SW480 (cell line): ENCODE measurements at regions not wholly inside any gene's neighbourhood (a gene's known extent, or its start where the extent isn't known, plus 50 kb on each side); places are given as distances from the start of the nearest gene placed in this dataset.

Experiments used
- DNase-seq: peaks from one replicate; pipeline ENCODE4 v3.0.0-alpha.2; 2016; ENCODE audit warnings: low spot score

DNA sequence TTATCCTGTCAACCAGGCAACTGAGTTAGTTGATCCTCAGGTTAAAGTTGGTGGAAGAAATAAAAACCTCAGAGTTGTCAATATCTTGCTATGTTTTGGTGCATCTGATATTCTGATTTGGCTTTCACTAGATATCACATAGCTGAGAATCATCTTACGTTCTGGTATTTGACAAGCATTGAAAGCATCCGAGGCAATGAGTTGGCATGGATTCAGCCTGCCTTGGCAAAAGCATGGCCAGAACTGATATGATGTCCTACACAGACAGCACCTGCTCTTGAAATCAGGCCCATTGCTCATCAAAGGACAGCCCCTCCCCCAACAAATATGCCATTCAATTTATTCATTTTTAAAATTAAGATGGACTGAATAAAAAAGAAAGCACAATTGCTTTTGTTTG is 320.7 kb upstream of the ATP2B1 start:
- no peak for DNase-seq

DNA sequence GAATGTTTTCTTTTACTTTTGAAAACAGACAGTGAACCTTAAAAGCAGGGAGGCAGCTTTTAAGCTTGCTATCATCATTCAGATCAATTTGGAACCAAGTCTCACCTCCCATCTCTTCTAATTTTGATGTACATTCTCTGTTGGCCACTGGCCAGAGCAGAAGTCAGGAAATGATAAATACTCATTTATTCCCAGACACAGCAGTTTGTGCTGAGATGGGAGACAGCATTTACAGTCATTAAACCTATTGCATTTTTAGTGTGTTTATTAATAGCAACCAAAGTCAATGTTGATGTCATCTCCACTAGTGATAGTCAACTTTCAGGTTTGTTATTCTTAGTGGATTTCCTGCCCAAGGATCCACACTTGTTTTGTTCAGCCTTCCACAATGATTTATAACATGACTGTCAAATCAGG is 320.0 kb upstream of the ATP2B1 start:
- no peak for DNase-seq

DNA sequence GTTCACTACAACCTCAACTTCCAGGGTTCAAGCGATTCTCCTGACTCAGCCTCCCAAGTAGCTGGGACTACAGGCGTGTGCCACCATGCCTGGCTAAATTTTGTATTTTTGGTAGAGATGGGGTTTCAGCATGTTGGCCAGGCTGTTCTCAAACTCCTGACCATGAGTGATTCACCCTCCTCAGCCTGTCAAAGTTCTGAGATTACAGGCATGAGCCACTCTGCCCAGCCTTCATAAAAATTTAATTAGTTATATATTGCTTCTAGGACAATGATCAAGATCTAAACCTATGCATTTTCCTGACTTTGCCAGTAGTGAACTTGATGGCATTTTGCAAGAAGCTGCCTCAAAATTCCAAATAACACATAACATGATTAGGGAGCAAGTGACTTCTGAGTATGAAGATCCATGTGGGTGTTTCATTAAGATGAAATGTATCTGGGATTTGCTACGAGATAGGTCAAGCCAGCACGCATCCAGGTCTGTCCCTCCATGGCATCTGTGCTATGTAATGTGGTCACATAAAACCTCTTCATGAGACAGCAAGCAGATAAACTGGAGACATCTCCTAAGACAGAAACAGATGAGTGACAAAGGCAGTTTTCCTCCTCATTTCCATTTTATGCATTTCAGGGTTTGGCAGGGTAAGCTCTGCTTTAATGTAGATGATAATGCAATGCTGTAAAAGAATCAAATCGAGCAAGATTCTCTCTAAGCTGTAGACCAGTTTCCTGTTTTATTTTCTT is 319.4 kb upstream of the ATP2B1 start:
- DNase-seq, result no peak

DNA sequence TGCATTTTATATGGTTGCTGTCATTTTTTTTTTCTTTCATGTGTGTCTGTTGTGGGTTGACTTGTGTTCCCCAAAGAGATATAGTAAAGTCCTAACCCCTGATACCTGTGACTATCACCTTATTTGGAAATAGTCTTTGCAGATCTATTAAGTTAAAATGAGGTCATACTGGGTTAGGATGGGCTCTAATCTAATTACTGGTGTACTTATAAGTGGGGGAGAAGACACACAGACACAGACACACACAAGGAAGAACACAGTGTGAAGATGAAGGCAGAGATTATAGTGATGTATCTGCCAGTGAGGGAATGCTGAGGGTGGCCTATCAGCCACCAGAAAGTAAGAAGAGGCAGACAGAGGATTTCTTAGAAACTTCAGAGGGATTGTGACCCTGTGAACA is 318.4 kb upstream of the ATP2B1 start:
- DNase-seq, result no peak

DNA sequence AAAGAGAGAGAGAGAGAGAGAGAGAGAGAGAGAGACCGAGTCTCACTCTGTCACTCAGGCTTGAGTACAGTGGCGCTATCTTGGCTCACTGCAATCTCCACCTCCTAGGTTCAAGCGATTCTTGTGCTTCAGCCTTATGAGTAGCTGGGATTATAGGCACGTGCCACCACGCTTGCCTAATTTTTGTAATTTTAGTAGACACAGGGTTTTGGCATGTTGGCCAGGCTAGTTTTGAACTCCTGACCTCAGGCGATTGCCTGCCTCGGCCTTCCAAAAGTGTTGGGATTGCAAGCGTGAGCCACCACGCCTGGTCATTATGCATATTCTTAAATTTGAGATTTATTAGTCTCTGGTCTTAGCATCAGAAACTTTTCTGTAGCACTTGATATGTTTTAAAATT is 317.9 kb upstream of the ATP2B1 start:
- no peak for DNase-seq

DNA sequence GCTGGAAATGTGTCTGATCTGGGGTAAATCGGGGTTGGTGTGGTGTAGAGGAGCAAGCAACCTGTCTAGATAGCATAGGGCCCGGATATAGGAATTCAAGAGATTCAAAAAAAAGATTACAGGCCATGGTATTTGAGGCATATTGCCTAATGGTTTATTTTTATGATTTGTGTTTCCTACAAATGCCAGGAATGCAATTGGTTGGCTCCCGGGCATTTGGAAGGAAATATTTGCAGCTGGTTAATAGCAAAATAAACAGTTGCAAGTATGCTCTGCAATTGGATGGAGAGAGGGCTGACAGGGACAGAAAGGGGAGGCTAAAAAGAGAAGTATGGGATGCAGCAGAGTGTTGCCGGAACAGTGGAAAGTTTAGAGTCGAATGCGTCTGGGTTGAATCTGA is 315.6 kb upstream of the ATP2B1 start:
- DNase-seq, result no peak

DNA sequence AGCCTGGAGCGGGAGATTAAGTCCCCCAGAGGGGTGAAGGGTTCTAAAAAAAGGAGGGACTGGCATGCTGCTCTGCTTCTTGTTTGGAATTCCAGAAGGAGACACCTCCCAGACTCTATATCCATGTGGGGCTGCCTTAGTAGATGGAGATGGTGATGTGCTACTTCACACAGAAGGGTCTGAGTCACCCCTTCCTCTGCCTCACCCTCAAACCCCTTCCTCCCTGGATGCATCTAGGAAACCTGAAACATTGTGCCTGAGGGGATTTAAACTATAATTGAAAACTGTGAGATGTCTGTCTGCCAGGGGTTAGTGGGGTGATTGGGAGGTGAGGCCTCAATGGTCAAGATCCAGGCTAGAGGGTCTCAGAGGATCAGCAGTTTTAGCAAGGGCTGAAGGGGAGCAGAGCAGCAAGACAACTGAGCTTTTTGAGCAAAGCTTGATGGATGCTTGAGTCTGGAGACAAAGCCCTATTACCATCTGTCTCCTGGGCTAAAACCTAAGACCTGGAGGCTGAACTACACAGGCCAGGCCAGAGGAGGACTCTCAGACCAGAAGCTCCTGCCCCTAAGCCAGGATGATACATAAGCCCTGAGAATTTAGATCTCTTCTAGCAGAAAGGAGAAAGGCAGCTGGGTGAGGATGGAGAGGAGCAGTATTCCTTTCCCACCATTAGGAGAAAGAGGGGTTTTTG is 314.7 kb upstream of the ATP2B1 start:
- no peak for DNase-seq

DNA sequence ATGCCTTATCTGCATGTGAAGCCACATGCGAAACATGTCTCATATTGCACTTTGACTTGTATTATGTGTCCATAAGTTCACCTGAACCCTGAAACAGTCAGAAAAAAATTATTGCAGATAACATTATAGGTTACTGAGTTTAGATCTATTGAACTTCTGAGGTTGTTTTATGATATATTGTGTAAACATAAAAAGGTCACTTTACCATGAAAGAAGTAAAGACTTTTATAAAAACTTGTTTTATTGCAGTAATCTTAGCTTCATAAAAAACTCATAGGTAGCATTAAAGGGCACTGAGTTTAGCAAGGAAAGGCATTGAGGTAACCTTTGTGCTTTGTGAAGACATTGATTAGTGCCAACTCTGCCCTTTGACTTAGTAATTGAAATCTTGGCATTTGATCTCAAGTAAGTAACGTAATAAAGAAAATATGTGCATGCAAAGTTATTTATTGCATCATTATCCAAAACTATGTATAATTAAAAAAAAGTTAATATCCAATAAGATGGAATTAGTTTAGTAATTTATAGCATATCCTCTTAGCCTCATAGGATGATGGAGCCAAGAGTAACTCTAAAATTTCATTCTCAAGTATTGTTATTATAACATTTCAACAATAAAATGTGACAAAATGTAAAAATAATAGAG is 313.3 kb upstream of the ATP2B1 start:
- no peak for DNase-seq

DNA sequence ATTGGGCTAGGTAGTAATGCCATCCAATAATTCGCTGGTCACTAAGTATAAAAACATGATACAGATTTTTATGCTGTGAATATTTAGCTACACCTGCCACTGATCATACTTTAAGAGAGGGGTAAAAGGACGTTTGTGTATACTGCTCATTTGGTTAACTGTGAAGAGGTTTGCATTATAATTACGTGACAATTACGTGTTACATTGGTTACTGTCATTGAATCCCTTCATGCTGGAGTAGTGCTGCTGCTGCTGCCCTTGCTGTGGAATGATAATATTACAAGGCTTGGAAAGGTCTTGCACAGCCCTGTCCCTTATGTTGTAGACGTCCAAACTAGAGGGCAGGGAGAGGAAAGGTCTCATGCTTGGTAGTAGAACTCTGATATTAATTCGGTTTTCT is 312.2 kb upstream of the ATP2B1 start:
- DNase-seq, result no peak

DNA sequence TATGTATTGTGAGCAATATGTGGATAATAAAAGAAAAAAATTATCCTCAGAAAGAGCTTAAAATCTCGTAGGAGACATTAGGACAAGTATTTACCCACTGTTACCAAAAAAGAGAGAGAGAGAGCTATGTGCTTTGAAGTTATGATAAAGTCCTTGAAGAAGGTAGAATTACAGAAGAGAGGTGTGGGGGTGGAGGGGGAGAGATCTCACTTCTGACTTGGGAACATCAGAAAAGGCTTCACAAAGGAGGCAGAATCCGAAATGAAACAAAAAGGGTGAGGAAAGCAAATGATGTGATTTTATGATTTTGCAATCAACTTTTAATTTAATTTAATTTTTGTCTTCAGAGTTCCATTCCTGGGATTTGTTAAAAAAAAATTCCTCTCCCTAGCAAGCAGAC is 311.8 kb upstream of the ATP2B1 start:
- DNase-seq, result no peak

DNA sequence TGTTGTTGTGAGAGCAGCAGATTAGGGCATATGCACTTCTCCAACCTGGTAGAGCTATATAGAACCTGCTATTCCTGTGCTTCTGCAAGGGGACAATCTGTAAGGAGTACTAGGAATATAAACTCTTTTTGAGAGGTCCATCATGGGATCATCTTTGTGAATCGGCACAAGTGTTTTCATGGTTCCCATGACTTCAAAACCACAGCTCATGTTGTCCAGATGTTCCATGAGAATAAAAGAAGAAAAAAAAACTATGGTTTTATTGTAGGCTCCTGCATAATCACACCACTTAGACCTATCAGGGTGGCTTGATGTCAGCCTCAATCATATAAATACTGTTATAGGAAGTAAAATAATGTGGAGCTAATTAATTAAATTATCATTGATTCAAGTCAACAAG is 311.4 kb upstream of the ATP2B1 start:
- no peak for DNase-seq

DNA sequence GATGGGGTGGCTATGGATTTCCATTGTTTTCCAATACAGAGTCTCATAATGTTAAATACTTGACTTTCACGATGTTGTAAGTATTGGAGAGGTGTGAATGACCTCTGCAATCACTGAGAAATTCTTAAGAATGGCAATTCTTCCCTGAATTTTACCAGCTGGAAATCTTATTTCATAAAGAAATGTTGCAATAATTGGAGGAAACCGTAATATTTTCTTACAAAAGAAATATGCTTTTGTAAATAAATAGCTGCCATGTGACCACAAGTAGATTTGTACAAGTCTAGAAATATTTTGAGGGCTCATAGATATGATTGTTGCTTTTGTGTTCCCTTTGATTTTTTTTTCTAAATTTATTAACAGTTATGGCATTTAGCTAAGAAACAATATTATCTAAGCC is 308.7 kb upstream of the ATP2B1 start:
- DNase-seq, result no peak

DNA sequence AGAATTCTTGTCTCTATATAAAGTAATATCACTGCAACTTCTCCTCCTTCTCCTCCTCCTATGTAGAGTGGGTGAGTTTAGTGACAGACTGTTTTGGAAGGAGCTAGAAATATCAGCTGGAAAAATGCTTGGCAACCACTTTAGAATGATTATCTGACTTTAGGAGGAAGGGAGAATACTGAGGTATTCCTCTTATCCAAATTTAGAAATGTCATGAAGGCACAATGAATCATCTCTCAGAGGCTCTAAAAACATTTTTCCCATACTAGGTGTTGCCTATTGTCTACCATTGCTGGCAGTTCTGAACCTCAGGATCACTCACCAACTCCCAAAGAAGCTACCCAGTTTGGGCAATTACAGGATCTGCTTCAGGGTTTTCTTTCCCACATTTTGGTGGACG is 306.6 kb upstream of the ATP2B1 start:
- no peak for DNase-seq

DNA sequence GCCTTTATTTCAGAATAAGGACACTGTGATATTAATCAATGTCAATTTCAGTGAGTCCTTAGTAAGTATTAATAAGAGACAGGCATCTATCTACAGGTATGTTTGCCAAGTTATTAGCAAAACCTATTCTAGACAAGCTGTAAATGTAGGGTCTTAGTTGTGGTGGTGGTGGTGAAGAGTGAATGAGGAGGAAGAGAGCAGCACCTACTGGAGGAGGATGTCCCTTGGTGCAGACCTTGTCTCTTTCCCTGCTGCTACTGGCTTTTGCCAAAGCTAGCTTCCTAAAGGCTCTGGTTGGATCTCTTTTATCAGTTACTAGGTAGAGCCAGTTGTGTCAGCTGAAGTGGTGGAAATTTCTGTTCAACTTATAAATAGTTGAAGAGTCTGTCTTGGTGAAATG is 304.8 kb upstream of the ATP2B1 start:
- no peak for DNase-seq

DNA sequence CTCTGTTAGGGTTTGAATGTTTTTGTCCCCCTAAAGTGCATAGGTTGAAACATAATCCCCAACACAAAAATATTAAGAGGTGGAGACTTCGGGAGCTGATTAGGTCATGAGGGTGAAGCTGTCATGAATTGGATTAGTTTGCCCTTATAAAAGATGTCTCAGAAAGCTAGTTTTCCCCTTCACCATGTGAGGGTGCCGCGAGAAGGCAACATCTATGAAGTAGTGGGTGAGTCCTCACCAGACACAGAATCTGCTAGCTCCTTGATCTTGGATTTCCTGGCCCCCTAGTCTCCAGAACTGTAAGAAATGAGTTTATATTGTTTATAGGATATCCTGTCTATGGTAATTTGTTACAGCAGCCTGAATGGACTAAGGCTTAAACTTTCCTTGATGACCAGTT is 301.5 kb upstream of the ATP2B1 start:
- DNase-seq, result no peak

DNA sequence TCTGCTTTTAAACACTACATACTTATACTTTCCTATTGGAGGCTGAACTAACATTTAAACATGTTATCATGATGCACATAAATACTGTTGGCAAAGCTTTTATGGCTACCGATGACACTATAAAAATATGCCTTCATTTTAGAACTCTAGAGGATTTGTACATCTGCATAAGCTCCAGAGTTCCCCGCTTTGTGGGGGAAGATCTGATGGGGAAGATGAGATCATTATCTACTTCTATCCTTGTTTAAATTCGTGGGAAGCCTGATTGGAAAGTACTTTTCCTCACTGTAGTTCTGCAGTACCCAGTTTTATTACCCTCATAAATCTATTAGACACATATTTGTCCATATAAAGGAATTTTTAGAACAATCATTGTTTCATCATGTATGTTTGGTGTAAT is 299.6 kb upstream of the ATP2B1 start:
- DNase-seq, result no peak

DNA sequence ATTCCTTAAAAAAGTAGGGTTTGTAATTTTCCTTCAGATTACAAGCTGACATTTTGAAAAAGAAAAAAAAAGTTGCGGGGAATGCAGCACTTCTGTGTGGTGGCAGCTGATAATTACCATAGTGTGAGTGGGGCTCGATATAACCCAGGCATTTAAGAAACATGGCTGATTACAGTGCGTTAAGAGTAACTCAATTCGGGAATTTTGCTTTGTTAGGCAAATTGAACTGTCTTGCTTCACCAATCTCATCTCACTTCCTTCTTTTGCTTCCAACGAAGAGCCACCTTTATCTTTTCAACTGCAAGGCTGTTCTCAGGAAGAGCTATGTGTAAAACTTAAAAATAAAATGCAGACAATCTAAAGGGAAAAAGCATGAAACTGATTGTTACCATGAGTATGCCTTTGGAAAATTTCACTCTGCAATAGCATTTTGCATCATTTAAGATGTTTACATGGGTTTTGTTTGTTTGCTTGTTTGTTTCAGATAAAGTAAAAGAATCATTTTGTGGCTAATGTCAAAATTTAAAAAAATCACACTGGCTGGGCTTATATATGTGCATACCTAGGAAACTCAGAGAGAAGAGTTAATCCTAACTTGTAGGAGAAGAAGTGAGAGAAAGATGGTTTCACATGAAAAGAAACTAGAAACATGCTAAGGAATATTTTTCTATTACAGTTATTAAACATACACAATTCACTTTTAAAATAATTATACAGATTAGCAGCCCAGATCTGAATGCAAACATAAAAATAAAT is 295.9 kb upstream of the ATP2B1 start:
- no peak for DNase-seq

DNA sequence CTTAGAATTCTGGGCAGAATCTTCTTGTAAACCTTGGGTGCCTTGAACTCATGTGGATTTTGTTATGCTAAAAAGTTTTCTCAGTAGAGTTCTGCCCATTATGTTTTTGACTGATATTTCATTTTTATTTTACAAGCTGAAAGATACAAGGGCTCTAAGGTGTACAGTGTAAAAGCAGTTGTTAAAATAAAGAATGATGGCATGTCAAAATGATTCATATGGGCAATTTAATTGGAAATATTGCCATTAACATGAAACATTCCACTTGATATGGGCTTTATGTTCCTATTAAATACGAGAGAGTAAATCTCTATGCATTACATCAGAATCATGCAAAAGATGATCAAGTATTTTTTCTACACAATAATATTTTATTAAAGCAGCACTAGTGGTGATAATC is 295.1 kb upstream of the ATP2B1 start:
- no peak for DNase-seq

DNA sequence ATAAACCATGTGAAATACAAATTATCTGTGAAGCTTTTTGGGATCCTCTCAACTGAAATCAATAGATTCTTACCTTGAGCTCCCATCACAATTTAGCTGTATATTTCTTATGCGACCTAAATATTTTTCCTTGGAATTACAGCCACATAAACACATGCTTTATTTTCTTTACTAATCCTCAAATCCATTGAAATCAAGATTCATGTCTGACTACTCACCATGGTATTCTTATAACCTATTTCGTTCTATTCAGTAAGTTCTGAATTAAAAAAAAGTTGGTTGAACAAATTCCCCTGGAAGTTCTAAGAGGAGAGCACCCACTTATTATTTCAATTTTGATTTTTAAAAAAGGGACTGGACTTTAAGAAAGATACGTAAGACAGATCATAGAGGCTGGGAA is 292.1 kb upstream of the ATP2B1 start:
- no peak for DNase-seq

DNA sequence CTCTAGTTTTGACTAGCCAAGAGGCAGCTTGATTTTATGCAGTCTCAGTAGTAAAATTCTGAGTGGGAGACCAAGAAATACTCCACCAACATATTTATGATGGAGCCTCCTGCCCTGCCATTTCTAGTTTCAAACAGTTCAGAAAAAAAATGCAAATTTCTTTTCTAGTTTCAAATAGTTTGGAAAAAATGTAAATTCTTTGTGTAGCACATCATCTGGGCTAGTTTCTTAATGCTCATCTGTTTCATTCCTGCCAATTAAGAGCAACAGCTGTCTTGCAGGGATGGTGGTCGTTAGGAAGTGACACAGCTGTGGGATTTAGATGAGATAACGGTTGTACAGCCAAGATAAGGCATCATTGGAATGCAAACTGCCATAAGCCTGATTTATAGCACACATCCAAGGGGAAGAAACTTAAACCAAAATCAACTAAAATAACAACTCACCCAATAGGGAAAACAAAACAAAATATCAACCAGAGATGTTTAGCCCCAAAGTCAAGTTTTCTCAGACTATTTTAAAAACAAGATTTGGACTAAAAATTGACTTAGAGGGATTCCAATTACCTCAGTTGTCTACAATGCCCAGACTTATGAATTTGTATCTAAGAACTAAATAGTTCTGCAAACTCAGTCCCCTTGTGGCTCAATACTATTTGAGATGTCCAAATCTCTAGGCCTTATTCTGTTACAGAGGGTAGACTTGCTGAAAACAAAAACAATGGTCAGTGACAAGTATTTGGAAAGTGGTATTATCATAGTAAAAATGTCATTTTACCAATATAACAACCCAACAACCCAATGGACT is 291.3 kb upstream of the ATP2B1 start:
- no peak for DNase-seq

DNA sequence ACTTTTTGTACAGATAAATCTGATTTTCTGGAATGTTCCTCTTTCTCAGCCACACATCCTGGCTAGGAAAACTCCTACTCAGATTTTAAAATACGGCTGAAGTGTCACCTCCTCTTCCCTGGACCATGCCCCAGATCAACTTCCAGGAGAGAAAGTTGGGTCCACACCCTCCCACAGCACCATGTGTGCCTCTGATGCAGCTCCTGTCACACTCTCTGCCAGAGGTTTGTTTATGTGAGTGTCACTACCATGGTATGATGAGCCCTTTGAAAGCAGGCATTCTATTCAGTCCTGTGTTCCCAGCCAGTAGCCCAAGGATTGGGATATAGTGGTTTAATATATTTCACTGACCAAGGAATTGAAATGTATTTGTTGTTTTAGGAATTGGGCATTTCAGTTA is 287.2 kb upstream of the ATP2B1 start:
- DNase-seq, result no peak

DNA sequence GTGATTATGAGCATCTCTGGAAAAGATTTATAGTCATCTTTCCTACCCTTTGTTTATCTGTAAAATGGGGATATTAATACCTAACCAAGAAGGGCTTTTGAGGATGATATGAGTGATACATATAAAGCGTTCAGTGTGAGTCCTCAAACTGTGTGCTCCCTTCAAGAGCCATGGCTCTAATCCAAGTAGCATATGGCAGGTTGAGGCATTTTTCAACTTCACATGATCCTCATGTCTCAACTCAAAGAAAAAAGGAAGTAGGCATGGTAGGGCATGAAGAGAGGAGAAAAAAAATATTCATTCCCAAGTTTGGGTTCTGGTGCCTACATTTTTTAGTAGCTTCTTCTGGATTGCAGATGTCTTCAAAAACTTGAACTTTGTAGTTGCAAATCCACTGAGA is 286.3 kb upstream of the ATP2B1 start:
- no peak for DNase-seq
